Activated CD8-positive, alpha-beta memory T cell treated with anti-CD3 and anti-CD28 coated beads for 24 hours (primary cell): ENCODE measurements at regions not wholly inside any gene's neighbourhood (a gene's known extent, or its start where the extent isn't known, plus 50 kb on each side); places are given as distances from the start of the nearest gene placed in this dataset.
"Not testable (repeated sequence)": the region's sequence is repeated elsewhere in the genome, so short reads cannot be mapped to it uniquely, and the experiment has no call there.

ENCODE experiments used
- DNase-seq: peaks from one replicate; pipeline ENCODE4 v3.0.0-alpha.2; 2020

GRCh38 chr3:110414855-110415254 lies 656.8 kb upstream of the NECTIN3 start:
- DNase-seq, result no peak

DNA sequence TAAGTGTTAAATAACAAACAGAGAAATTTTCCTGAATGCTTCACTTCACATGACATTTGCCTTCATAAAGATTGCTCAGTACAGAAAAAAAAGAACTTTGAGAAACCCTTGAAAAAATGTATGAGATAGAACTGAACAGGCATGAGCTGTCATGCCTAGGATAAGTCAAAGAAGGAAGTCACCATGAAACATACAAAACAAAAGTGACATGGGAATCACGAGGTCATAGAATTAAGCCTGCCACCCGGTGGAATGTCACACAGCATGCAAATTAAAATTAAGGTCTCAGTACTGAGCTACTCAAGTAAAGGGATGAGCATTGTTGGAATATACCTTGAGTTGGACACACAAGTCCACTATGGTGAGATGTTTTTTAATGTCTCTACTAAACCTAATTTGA lies 652.5 kb upstream of the NECTIN3 start:
- DNase-seq, result no peak

DNA sequence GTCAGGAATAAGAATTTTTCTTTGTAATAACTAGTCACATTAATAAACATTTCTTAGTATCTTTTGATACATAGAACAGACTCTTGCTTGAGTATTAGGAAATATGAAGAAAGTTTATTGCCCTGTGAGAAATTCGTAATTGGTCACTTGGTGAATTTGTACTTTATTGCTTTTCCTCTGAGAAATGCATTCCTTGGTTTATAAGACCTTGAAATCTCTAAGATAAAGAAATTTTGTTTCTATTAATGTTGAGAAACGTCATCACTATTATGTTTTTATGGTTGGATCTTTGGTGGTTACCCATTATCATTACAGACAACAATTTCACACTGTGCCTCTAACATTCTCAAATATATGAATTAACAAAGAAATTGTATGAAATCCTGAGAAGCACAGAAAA lies 652.0 kb upstream of the NECTIN3 start:
- DNase-seq, result no peak

GRCh38 chr3:110420158-110420641 lies 651.4 kb upstream of the NECTIN3 start:
- DNase-seq, result no peak

- DNase-seq, result no peak
Observed at GRCh38 chr3:110423276-110423675, 648.3 kb upstream of the NECTIN3 start.

DNA sequence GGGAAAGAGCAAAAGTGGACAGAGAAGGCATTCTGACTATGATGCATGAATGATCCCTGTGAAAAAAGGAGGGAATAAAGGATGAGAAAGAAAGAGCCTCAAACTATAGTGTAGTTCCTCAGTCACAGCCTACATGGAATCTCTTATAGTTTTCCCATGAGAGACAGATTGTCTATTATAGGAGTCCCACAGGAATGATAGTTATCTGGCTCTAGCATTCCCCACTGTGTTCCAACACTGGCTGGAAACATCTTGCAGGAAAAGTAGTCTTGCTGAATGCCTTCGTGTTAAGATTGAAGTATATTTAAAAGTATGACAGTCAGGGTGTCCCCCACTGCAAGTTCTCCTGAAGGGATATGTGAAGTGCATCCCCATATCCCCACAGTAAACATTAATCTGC lies 641.5 kb upstream of the NECTIN3 start:
- DNase-seq, result no peak

DNA sequence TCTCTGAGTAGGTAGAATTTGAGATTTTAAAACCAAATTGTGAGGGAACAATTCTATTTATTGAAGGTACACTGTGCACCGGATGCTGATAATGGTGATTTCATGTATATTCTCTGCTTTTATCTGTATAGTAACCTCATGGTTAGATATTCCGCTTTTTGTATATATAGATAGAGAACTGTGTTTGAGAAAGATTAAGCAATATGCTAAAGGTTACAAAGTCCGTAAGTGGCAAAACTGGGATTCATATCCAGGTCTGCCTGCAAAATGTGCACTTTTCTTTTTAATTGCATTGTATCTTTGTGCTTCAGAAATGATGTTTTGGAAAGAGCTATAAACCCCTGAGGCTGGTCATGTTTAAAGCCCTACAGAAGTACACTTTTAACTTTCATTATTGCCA lies 635.4 kb upstream of the NECTIN3 start:
- no peak for DNase-seq

DNA sequence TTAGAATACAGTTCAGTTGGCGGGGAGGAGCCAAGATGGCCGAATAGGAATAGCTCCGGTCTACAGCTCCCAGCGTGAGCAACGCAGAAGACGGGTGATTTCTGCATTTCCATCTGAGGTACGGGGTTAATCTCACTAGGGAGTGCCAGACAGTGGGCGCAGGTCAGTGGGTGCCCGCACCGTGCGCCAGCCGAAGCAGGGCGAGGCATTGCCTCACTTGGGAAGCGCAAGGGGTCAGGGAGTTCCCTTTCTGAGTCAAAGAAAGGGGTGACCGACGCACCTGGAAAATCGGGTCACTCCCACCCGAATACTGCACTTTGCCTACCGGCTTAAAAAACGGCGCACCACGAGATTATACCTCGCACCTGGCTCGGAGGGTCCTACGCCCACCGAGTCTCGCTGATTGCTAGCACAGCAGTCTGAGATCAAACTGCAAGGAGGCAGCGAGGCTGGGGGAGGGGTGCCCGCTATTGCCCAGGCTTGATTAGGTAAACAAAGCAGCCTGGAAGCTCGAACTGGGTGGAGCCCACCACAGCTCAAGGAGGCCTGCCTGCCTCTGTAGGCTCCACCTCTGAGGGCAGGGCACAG lies 631.5 kb upstream of the NECTIN3 start:
- not testable (repeated sequence) for DNase-seq

DNA sequence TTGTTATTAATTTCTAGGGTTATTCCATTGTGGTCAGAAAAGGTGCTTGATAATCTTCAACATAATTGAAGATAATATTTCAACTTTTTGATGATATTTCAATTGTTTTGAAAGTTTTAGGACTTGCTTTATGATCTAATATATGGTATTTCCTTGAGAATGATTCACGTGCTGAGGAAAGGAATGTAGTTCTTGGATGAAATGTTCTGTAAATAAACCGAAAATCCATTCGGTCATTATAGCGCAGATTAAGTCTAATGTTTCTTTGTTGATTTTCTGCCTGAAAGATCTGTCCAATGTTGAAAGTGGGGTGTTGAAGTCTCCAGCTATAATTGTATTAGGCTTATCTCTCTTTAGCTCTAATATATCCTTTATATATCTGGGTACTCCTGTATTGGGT lies 617.5 kb upstream of the NECTIN3 start:
- no peak for DNase-seq

DNA sequence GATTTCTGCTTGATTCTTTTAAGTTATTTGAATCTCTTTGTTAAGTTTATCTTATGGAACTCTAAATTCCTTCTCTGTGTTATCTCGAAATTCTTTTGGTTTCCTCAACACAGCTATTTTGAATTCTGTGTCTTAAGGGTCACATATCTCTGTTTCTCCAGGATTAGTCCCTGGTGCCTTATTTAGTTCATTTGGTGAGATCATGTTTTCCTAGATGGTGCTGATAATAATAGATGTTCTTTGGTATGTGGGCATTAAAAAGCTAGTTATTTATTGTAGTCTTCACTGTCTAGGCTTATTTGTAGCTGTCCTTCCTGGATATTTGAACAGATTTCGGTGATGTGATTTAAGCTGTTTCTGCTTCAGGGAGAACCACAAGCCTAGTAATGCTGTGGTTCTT lies 615.6 kb upstream of the NECTIN3 start:
- no peak for DNase-seq

DNA sequence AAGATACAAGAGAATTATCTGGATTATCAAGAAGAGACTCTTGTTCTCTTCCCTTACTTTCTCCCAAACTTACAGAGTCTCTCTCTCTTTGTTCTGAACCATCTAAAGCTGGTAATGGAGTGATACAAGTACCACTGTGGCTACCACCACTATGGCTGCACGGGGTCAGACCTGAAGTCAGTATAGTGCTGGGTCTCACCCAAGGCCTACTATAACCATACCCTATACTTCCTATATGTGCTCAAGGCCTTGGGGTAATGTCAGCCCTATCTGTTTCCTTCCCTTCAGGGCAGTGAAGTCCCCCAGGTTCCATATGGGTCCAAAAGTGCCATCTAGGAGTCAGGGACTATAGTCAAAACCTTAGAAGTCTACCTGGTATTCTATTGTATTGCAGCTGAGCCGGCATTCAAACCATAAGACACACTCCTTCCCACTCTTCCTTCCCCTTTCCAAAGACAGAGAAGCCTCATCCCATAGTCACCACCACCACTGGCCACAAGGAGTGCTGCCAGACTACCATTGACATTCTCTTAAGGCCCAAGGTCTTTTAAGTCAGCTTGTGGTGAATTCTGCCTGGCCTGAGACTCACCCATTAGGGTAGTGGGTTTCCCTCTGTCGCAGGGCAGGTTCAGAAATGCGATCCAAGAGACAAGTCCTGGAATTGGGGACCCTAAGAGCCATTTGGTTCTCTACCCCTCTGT lies 615.0 kb upstream of the NECTIN3 start:
- no peak for DNase-seq

GRCh38 chr3:110457508-110457907 lies 614.1 kb upstream of the NECTIN3 start:
- no peak for DNase-seq

DNA sequence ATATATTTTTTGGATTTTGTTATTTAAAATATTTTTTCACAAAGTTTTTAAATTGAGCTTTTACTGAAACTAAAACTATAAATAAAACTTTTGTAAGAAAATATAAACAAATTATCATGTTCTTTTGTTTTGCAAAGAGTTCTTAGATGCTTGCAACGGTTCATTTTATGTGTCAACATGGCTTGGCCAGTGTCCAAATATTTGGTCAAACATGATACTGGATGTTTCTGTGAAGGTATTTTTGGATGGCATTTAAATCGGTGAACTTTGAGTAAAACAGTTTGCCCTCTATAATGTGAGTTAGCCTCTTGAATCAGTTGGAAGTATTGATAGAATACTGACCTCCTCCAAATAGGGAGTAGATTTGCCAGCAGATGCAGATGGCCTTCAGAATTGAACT lies 612.6 kb upstream of the NECTIN3 start:
- DNase-seq, result no peak

DNA sequence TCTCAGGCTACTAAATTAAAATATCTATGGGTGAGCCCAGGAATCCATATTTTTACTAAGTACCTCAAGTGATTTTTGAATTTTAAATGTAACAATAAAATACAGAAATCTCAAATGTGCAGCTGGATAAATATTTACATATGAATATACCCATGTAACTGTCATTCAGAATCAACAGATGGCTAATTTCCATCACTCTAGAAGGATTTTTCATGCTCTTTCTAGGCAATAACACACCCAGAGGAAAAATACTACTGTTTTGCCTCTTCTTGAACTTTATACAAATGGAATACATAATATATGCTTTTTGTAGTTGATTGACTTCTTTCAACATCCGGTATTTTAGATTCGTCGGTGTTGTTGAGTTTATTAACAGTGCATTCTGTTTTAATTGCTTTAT lies 601.3 kb upstream of the NECTIN3 start:
- DNase-seq, result no peak

DNA sequence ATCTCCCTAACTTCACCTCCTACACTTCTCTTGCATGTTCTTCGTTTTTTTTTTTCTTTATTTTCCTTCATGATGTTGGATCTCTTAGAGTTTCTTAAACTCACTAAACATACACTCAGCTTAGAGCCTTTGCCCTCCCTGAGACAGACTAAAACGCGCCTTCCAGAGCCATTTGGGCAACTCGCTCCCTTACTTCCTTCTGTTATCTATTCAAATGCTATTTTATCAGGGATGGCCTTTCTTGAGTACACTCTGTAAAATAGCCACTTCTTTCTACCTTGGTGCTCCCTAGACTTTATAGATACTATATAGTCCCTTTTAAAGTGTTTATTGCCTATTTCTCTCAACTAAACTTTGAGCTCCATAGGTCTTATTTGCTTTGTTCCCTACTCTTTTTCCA lies 598.2 kb upstream of the NECTIN3 start:
- no peak for DNase-seq

DNA sequence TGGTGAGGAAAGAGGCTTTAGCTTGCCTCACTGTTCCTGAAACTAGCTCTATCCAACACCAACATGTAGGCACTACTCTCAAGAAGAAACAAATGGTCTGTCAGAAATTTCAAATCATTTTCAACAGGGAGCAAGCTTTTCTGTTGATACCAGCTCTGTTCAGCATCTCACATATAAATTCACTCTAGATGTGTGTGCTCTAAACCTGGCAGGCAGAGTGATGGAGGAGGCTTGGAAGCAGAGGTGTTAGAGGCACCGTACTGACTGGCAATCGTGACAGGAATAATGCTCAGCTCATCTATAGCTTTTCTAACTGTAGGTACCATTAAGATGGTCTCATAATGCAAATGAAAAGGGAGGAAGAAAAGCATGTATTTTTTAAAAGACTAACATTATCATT lies 597.2 kb upstream of the NECTIN3 start:
- no peak for DNase-seq

DNA sequence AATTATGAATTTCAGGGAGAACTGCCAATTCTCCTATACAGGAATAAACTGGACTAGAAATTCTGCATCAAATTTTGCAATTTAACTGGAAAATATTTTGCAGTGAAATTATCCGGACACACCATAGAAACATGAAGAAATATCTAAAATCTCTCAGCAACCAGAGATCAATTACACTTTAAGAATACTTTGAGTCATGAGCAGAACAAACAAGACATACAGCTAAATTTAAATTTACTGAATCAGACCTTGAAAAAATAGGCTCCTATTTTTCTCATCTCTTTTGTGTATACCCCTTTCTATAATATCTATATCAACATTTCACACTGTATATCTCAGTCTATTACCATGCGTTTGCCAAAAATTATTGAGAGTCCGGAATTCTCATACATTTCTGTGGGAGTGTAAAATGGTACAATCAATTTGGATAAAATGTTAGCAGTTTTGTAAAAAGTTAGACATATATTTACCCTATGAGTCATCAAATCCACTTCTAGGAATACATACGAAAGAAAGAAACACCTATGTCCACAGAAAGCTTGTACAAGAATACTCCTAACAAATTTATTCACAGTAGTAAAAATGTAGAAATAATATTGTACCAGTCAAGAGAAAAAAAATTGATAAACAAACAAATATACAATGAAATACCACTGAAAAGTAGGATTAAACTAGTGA lies 593.1 kb upstream of the NECTIN3 start:
- no peak for DNase-seq

- DNase-seq, result no peak
Observed at GRCh38 chr3:110479731-110480130, 591.9 kb upstream of the NECTIN3 start.

GRCh38 chr3:110485389-110485788 lies 586.2 kb upstream of the NECTIN3 start:
- no peak for DNase-seq

DNA sequence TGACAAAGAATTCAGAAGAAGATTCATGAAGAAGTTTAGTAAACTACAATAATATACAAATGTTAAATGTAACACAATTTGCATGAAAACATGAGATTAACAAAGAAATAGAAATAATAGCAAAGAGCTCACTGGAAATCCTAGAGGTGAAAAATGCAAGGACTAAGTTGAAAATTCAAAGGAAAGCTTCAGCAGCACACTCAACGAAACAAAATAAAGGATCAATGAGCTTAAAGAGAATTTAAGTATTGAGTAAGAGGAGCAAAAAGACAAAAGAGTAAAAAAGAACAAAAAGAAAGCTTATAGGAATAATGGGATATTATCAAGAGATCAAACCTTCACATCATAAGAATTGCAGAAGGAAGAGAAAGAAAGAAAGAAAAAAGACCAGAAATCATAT lies 583.8 kb upstream of the NECTIN3 start:
- DNase-seq, result no peak

DNA sequence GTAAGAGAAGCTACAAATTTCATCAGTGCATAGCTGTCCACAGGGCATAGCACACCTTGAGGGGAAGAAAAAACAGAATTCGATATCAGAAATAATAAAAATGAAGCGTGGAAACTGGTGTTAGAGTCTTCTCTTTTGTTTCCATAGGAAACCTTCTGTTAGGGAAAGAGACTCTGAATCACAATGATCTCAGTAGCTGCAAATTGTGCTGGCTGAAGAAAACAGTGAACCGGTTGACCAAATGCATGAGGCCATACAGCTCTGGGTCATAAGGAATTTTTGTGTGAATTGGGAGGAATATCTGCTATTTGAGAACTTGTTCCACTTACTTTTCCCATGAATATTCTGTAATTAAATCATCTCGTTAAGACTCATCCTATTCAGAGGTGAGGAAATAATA lies 580.2 kb upstream of the NECTIN3 start:
- no peak for DNase-seq

- no peak for DNase-seq
Observed at GRCh38 chr3:110492876-110493275, 578.7 kb upstream of the NECTIN3 start.

DNA sequence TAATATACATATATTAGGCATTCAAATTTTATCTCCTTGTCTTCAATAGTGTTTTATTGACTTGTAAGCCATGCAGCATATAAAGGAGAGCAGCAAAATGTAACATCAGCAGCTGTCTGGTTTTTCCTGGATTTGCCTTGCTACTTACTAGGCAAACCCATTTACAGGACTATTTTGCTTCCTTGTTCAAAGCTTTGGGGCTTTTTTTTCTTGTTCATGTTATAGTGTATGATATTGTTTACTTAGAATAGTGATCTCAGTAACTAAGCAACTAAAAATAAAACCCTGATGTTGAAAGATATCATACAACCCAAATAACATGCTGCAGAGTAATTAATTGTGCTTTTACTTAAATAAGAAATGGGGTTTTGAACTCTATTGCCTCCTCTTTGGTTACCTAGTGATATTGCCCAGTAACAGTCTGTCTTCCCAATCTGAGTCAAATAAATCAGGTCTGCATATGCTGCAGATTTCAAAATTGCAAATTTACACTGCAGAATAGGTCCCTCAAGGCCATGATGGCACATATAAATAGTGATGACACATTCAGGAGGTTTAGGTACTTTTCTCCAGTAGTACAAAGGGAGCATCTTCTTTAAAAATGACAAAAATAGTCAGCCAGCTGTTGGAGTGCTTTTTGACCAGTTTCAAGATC lies 578.1 kb upstream of the NECTIN3 start:
- DNase-seq, result no peak

- no peak for DNase-seq
Observed at GRCh38 chr3:110494093-110494490, 577.5 kb upstream of the NECTIN3 start.
